Choroid plexus epithelial cell (primary cell): ENCODE measurements at regions not wholly inside any gene's neighbourhood (a gene's known extent, or its start where the extent isn't known, plus 50 kb on each side); places are given as distances from the start of the nearest gene placed in this dataset.

Experiments
- DNase-seq: peaks from one replicate; pipeline ENCODE4 v3.0.0-alpha.2; 2010; ENCODE audit warnings: low read depth
- H3K4me3 ChIP-seq: 2 replicates; pipeline ENCODE4 v1.5.1; 2011; ENCODE audit warnings: low read depth, mild to moderate bottlenecking, control low read depth, low read length, moderate library complexity
- CTCF ChIP-seq: conservative IDR thresholded peaks from 2 replicates; pipeline ENCODE4 v1.5.1; 2011; ENCODE audit warnings: low read depth, mild to moderate bottlenecking, control low read depth, inconsistent platforms, low read length, moderate library complexity

DNA sequence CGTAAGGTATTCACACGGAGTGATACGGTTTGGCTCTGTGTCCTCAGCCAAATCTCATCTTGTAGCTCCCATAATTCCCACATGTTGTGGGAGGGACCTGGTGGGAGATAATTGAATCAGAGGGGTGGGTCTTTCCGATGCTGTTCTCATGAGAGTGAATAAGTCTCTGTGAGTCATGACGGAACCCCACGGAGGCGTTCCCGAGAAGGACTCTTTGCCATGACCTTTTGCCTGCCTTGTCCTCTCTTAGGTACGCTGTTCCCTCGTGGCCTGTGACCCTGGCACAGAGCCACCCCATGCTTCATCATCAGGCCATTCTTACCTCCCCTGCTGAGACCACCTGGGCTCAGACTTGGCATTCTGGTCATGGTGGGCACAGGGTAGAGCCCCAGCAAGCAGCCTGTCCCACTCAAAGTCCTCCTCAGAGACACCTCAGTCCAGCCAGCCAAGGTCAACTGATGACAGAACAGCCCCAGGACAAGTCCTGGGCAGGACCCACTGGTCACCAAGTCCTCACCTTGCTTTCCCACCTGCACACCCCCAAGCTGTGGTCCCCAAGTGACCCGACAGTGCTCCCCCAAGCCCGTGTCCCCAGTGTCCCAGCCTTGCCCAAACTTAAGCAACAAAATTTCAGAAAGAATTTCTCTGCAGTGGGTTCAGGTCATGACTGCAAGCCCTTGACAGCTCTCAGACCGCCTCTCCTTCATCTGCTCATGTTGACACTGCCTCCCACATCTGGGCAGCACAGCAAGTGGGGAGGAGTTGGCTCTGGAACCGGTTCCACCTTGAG, 158.4 kb downstream of the ACTL8 start:
- DNase-seq, result no peak
- no peak overlapping the region for H3K4me3 ChIP-seq
- no peak for TF ChIP-seq CTCF

GRCh38 chr1:17914131-17914530, 159.0 kb downstream of the ACTL8 start:
- DNase-seq, result no peak
- no peak for TF ChIP-seq CTCF
- no peak overlapping the region for H3K4me3 ChIP-seq

GRCh38 chr1:17914987-17915386, 159.9 kb downstream of the ACTL8 start:
- no peak for DNase-seq
- no peak overlapping the region for H3K4me3 ChIP-seq
- no peak for TF ChIP-seq CTCF

GRCh38 chr1:17915511-17916197, 160.5 kb downstream of the ACTL8 start:
- H3K4me3 ChIP-seq, result no peak overlapping the region
- no peak for TF ChIP-seq CTCF
- DNase-seq, result no peak

GRCh38 chr1:17916702-17917101, 161.6 kb downstream of the ACTL8 start:
- no peak for TF ChIP-seq CTCF
- no peak for DNase-seq
- no peak overlapping the region for H3K4me3 ChIP-seq

GRCh38 chr1:17919525-17920439, 164.6 kb downstream of the ACTL8 start:
- TF ChIP-seq CTCF, result no peak
- no peak overlapping the region for H3K4me3 ChIP-seq
- DNase-seq, result peak; percentile 71
